PC-3 (cell line): ENCODE measurements at regions not wholly inside any gene's neighbourhood (a gene's known extent, or its start where the extent isn't known, plus 50 kb on each side); places are given as distances from the start of the nearest gene placed in this dataset.

Experiments
- EZH2 ChIP-seq: fragments of 300-600 bp; sonication (generic); IDR thresholded peaks from one replicate; pipeline ENCODE4 v1.6.1; 2017; ENCODE audit warnings: antibody characterized with exemption, mild to moderate bottlenecking, low read length; ENCODE audit not compliant: unreplicated experiment
- EZH2phosphoT487 ChIP-seq: fragments of 300-600 bp; sonication (generic); IDR thresholded peaks from 2 replicates; pipeline ENCODE4 v1.6.1; 2018; ENCODE audit warnings: mild to moderate bottlenecking, antibody characterized with exemption, low read length, borderline replicate concordance
- TF ChIP-seq, protein P1 (sequence below): fragments of 300-600 bp; sonication (generic); conservative IDR thresholded peaks from 2 replicates; pipeline ENCODE4 v1.5.1; 2017; ENCODE audit warnings: antibody characterized with exemption, low read depth, mild to moderate bottlenecking, low read length

GRCh38 chr4:182103614-182104319 lies 139.4 kb upstream of the TENM3 start:
- TF ChIP-seq, protein P1, sequence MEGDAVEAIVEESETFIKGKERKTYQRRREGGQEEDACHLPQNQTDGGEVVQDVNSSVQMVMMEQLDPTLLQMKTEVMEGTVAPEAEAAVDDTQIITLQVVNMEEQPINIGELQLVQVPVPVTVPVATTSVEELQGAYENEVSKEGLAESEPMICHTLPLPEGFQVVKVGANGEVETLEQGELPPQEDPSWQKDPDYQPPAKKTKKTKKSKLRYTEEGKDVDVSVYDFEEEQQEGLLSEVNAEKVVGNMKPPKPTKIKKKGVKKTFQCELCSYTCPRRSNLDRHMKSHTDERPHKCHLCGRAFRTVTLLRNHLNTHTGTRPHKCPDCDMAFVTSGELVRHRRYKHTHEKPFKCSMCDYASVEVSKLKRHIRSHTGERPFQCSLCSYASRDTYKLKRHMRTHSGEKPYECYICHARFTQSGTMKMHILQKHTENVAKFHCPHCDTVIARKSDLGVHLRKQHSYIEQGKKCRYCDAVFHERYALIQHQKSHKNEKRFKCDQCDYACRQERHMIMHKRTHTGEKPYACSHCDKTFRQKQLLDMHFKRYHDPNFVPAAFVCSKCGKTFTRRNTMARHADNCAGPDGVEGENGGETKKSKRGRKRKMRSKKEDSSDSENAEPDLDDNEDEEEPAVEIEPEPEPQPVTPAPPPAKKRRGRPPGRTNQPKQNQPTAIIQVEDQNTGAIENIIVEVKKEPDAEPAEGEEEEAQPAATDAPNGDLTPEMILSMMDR, result no peak
- TF ChIP-seq EZH2 (no peak), EZH2phosphoT487 (no peak)
